Thoracic aorta (tissue), 2 donors: ENCODE measurements at regions not wholly inside any gene's neighbourhood (a gene's known extent, or its start where the extent isn't known, plus 50 kb on each side); places are given as distances from the start of the nearest gene placed in this dataset.

Source experiments
- ATAC-seq: fragments of 150-250 bp; one replicate; pipeline ENCODE4 v1.8.0; 2017; ENCODE audit warnings: low read depth; ENCODE audit not compliant: insufficient number of reproducible peaks, low FRiP score
- DNase-seq: peaks from one replicate; pipeline ENCODE4 v3.0.0-alpha.2; 2020; ENCODE audit warnings: low spot score
- H3K27ac ChIP-seq, 2 donors: fragments of 200-600 bp; sonication (generic); 1 replicate in 1 of 2; 2 replicates in 1 of 2; pipeline ENCODE4 v1.5.1; 2016; ENCODE audit warnings: mild to moderate bottlenecking in 2 of 2, moderate library complexity in 2 of 2
- H3K27me3 ChIP-seq: fragments of 200-600 bp; sonication (generic); replicated peaks from 2 replicates; pipeline ENCODE4 v1.6.0; 2016; ENCODE audit warnings: mild to moderate bottlenecking; ENCODE audit not compliant: insufficient read depth
- H3K36me3 ChIP-seq: fragments of 200-600 bp; sonication (generic); one replicate; pipeline ENCODE4 v1.5.1; 2016
- H3K4me1 ChIP-seq, 2 donors: fragments of 200-600 bp; sonication (generic); 1 replicate in 1 of 2; 2 replicates in 1 of 2; pipeline versions ENCODE4 v1.5.1 to v1.6.0; 2016; ENCODE audit warnings: low read depth in 2 of 2, mild to moderate bottlenecking in 1 of 2; ENCODE audit not compliant: control insufficient read depth in 1 of 2
- H3K4me3 ChIP-seq: fragments of 200-600 bp; sonication (generic); 2 replicates; pipeline ENCODE4 v1.5.1; 2016; ENCODE audit warnings: mild to moderate bottlenecking
- H3K9me3 ChIP-seq: fragments of 200-600 bp; sonication (generic); 2 replicates; pipeline ENCODE4 v1.5.1; 2016
- CTCF ChIP-seq: fragments of 200-600 bp; sonication (generic); IDR thresholded peaks from one replicate; pipeline ENCODE4 v1.5.1; 2019; ENCODE audit warnings: antibody characterized with exemption

DNA sequence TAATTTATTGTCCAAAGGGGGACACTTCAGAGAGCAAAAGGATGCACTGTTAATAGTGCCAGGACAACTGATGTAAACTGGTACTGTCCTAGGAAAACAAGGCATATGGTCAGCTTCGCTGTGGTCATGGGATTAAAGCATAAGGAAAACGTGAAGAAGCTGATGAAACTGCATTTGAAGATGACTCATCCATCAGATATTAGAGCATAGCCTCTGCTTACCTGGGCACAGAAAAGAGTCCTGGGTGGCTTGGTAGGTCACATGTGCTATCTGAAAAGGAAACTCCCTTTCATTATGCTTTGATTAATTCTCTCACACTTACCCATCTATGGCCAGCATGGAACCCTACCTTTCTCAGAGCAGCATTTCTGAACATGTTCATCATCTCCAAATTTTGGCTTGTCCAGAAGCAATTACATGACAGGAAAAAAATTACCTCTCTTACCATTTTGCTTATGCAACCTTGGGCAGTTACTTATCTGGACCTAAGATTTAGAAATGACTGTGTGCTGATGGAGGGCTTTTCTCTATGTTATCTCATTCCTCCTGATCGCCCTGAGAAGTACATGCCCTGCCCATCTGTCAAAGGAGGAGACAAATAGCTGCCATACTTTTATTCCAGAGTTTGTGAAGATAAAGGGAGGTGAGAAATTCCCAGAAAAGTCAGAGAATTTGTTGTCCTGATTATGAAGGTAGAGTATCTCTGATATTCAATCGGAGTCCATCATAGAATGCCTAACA lies 275.3 kb upstream of the SLC14A2 start:
- Histone ChIP-seq H3K4me3 (no peak overlapping the region), H3K36me3 (no peaks in the 10 kb centered on the region), H3K4me1 (peaks cover 0 to 7% of the 10 kb centered on the region in 2 donors), H3K27ac (no peak overlapping the region), H3K9me3 (no peaks in the 10 kb centered on the region), H3K27me3 (no peaks in the 10 kb centered on the region)
- DNase-seq, result no peak
- no peak for ATAC-seq
- no peak for TF ChIP-seq CTCF

DNA sequence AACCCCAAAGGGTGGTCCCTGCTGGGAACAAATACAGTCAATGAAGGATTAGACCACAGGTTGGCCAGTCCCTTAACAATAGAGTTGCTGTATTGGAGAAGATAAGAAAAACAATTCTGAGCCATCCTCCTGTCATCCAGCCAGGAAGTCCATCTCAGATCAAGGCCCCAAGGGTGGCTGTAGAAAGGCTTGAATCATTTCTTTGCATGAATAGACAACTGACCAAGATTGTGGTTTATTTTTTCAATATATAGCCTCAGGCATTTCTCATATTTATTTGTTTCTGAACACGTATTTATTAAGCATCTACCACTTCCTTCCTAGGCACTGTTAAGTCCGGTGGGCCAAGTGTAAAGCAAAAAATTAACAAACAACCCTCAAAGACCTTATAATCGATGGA lies 274.4 kb upstream of the SLC14A2 start:
- Histone ChIP-seq H3K27ac (no peak overlapping the region), H3K4me3 (no peak overlapping the region), H3K9me3 (no peaks in the 10 kb centered on the region), H3K27me3 (no peaks in the 10 kb centered on the region), H3K4me1 (peaks cover 0 to 2% of the 10 kb centered on the region in 2 donors), H3K36me3 (no peaks in the 10 kb centered on the region)
- no peak for ATAC-seq
- no peak for DNase-seq
- no peak for TF ChIP-seq CTCF

GRCh38 chr18:45341454-45341853 lies 273.8 kb upstream of the SLC14A2 start:
- Histone ChIP-seq H3K4me3 (no peak overlapping the region), H3K9me3 (no peaks in the 10 kb centered on the region), H3K27ac (no peak overlapping the region), H3K27me3 (no peaks in the 10 kb centered on the region), H3K36me3 (no peaks in the 10 kb centered on the region), H3K4me1 (no peaks in the 10 kb centered on the region)
- TF ChIP-seq CTCF, result no peak
- ATAC-seq (no peak), DNase-seq (no peak)

DNA sequence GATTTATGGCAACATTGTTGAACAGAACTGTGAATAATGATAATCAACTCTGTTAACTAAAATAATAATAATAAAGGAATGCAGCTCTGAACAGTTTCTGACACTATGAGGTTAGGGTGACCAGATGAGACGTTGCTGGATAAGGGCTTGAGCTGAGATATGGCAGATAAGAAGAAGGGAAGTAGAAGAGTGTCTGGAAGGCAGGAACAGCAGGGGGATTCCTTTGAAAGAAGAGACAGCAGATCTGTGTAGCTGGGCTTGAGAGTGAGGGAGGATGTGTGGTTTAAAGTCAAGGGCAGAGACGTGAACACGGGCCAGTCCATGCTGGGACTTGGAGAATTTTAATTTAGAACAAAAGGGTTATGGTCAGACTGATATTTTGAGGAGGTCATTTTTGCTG lies 273.1 kb upstream of the SLC14A2 start:
- Histone ChIP-seq H3K27me3 (no peaks in the 10 kb centered on the region), H3K27ac (no peak overlapping the region), H3K36me3 (no peaks in the 10 kb centered on the region), H3K4me1 (no peaks in the 10 kb centered on the region), H3K4me3 (no peak overlapping the region), H3K9me3 (no peaks in the 10 kb centered on the region)
- TF ChIP-seq CTCF, result no peak
- DNase-seq (no peak), ATAC-seq (no peak)

GRCh38 chr18:45342653-45343052 lies 272.6 kb upstream of the SLC14A2 start:
- DNase-seq (no peak), ATAC-seq (no peak)
- Histone ChIP-seq H3K9me3 (no peaks in the 10 kb centered on the region), H3K4me3 (no peak overlapping the region), H3K4me1 (no peaks in the 10 kb centered on the region), H3K27ac (no peak overlapping the region), H3K36me3 (no peaks in the 10 kb centered on the region), H3K27me3 (no peaks in the 10 kb centered on the region)
- TF ChIP-seq CTCF, result no peak
